KMS-11 (cell line): ENCODE measurements at regions not wholly inside any gene's neighbourhood (a gene's known extent, or its start where the extent isn't known, plus 50 kb on each side); places are given as distances from the start of the nearest gene placed in this dataset.

Experiments used
- H2AFZ ChIP-seq: fragments of 200-600 bp; sonication (generic); 2 replicates; pipeline ENCODE4 v1.6.1; 2016; ENCODE audit warnings: antibody characterized with exemption, mixed run types, low read depth
- H3K27ac ChIP-seq: fragments of 200-600 bp; sonication (generic); 2 replicates; pipeline ENCODE4 v1.6.1; 2016; ENCODE audit warnings: mild to moderate bottlenecking, mixed run types
- H3K27me3 ChIP-seq: fragments of 200-600 bp; sonication (generic); 2 replicates; pipeline ENCODE4 v1.6.1; 2017; ENCODE audit warnings: mild to moderate bottlenecking, low read depth, mixed run types, moderate library complexity; ENCODE audit not compliant: insufficient read depth
- H3K36me3 ChIP-seq: fragments of 200-600 bp; sonication (generic); 2 replicates; pipeline ENCODE4 v1.6.1; 2017; ENCODE audit warnings: mild to moderate bottlenecking, mixed run types; ENCODE audit not compliant: insufficient read depth
- H3K4me1 ChIP-seq: fragments of 200-600 bp; sonication (generic); 2 replicates; pipeline ENCODE4 v1.6.1; 2016; ENCODE audit warnings: mild to moderate bottlenecking, low read depth, mixed run types; ENCODE audit not compliant: poor library complexity, severe bottlenecking
- H3K4me2 ChIP-seq: fragments of 200-600 bp; sonication (generic); 2 replicates; pipeline ENCODE4 v1.7.0; 2016; ENCODE audit warnings: mild to moderate bottlenecking, mixed run types
- H3K4me3 ChIP-seq: fragments of 200-600 bp; sonication (generic); IDR thresholded peaks from 2 replicates; pipeline ENCODE4 v1.6.1; 2017; ENCODE audit warnings: low read depth, low read length, mixed read lengths; ENCODE audit not compliant: insufficient read depth
- H3K79me2 ChIP-seq: fragments of 200-600 bp; sonication (generic); 2 replicates; pipeline ENCODE4 v1.6.1; 2016; ENCODE audit warnings: low read depth, mixed run types; ENCODE audit not compliant: insufficient read depth
- H3K9ac ChIP-seq: fragments of 200-600 bp; sonication (generic); 2 replicates; pipeline ENCODE4 v1.6.1; 2016; ENCODE audit warnings: mild to moderate bottlenecking, mixed run types
- H4K20me1 ChIP-seq: fragments of 200-600 bp; sonication (generic); 2 replicates; pipeline ENCODE4 v1.6.1; 2016; ENCODE audit warnings: mild to moderate bottlenecking, mixed run types; ENCODE audit not compliant: insufficient read depth
- TF ChIP-seq, protein P1 (sequence below): fragments of 200-600 bp; sonication (generic); conservative IDR thresholded peaks from 2 replicates; pipeline ENCODE4 v1.6.1; 2017; ENCODE audit warnings: low read depth, mild to moderate bottlenecking, antibody characterized with exemption, low read length, moderate library complexity, mixed read lengths

DNA sequence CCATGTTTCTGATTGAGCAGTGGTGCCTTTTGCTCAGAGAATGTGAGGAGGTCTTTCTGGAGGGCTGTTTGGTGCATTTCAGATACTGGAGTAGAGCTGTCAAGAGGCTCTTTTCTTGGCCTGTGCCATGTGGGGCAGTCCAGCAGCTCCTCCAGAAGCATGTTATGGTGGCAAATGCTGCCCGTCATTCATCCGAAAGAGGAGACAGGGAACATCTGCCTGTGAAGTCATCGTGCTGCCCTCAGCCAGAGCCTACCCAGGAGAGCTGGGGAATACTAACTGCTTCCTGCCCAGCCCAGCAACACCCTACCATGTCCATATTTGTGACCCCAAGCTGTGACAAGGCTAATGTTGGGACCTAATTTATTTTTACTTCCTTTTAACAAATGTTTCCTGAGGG, 82.2 kb upstream of the SLC6A6 start:
- no peak overlapping the region for H3K27ac ChIP-seq

DNA sequence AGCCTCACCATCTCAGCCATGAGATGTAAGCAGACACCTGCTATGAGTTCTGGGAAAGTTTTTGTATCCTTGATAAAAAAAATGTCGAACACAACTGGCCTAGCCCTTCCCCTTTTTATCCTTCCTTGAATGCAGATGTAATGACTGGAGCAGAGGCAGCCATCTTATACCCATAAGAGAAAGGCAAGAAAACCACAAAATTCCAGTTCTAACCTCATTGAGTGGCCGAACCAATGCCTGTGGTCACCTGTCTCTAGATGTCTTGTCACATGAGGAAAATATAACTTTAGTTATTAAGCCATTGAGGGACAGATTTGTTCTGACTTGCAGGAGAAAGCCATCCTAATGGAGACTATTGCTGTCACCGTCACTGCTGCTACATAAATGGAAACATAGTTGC, 80.4 kb upstream of the SLC6A6 start:
- Histone ChIP-seq H2AFZ (no peak overlapping the region), H3K4me3 (no peak overlapping the region), H3K27me3 (no peaks in the 10 kb centered on the region), H3K4me2 (no peak overlapping the region), H3K9ac (no peak overlapping the region), H4K20me1 (no peaks in the 10 kb centered on the region), H3K4me1 (no peaks in the 10 kb centered on the region), H3K36me3 (no peaks in the 10 kb centered on the region), H3K27ac (no peak overlapping the region), H3K79me2 (no peaks in the 10 kb centered on the region)
- TF ChIP-seq, protein P1, sequence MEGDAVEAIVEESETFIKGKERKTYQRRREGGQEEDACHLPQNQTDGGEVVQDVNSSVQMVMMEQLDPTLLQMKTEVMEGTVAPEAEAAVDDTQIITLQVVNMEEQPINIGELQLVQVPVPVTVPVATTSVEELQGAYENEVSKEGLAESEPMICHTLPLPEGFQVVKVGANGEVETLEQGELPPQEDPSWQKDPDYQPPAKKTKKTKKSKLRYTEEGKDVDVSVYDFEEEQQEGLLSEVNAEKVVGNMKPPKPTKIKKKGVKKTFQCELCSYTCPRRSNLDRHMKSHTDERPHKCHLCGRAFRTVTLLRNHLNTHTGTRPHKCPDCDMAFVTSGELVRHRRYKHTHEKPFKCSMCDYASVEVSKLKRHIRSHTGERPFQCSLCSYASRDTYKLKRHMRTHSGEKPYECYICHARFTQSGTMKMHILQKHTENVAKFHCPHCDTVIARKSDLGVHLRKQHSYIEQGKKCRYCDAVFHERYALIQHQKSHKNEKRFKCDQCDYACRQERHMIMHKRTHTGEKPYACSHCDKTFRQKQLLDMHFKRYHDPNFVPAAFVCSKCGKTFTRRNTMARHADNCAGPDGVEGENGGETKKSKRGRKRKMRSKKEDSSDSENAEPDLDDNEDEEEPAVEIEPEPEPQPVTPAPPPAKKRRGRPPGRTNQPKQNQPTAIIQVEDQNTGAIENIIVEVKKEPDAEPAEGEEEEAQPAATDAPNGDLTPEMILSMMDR: no peak

More for the DNA sequence above, 82.2 kb upstream of the SLC6A6 start:
- Histone ChIP-seq H3K4me3 (no peak overlapping the region), H3K79me2 (no peaks in the 10 kb centered on the region), H3K4me1 (no peaks in the 10 kb centered on the region), H3K27me3 (no peaks in the 10 kb centered on the region), H3K9ac (no peak overlapping the region), H3K4me2 (no peak overlapping the region), H3K36me3 (no peaks in the 10 kb centered on the region), H2AFZ (peak overlapping the region; percentile 69; the same call in 1 of the 2 replicates), H4K20me1 (no peaks in the 10 kb centered on the region)
- TF ChIP-seq, protein P1: no peak

DNA sequence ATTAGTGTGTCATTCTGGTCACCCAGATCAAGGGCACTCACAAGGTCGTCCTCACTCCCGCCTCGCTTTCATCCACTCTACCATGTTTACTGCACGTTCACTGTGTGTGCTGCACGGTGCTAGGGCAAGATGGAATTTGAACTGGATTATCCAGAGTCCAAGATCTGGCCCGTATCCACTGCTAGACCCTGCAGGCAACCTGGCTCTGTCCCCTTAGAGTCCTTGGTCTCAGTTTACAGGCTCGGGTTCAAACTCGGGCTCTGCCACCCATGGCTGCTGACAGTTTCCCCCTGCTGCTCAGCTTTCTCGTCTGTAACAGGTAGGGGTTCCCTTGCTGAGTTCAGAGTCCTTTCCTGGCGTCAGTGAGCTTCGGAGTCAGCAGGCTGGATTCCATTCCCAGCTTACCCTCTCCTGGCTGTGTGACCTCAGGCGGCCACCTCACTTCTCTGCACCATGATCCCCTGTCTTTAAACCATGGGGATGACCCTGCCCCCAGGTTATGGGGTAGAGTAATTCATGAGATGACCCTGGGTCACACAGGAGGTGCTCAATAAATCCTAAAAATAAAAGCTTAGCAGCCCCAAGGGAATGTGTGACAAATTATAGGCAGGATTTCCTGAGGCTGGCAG, 79.6 kb upstream of the SLC6A6 start:
- TF ChIP-seq, protein P1: no peak
- H3K4me3 ChIP-seq: no peak overlapping the region
- H3K27me3 ChIP-seq: no peaks in the 10 kb centered on the region
- no peaks in the 10 kb centered on the region for H3K79me2 ChIP-seq
- no peaks in the 10 kb centered on the region for H4K20me1 ChIP-seq
- no peak overlapping the region for H2AFZ ChIP-seq
- H3K36me3 ChIP-seq: no peaks in the 10 kb centered on the region
- H3K4me1 ChIP-seq: no peaks in the 10 kb centered on the region
- no peak overlapping the region for H3K9ac ChIP-seq
- no peak overlapping the region for H3K4me2 ChIP-seq
- H3K27ac ChIP-seq: no peak overlapping the region

DNA sequence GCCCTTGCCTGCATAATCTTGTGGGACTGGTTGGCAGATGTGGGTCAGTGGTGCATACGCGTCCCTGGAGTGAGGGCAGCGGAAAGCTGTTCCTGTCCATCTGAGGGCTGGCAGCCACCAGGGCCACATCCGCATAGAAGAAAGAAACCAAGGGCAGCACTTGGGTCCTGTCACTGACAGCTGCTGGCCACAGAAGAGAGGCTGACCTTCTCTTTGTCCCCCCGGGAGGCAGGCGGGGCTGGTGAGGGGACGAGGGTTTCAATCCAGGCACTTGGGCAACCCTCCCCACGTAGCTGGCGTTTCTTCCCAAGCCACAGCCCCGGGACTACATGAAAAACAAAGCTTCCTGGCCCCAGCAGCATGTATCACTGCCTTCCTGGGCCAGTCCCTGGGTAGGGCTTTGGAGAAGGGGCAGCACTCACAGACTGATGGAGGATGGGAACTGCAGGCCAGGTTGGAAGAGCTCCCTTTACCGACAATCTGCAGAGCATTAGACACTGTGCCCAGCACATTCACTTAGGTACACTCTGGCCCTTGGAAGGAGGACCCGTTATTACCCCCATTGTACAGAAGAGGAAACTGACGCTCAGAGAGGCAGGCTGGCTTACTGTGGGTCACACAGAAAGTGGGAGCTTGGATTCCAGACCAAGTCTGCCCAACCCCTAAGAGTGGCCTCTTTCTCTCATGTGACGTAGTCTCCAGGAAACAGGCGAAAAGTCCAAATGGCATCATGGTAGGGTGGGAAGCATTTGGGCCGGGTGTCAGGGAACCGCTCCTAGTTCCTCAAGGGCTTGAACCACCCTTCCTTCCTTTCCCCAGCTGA, 78.8 kb upstream of the SLC6A6 start:
- TF ChIP-seq, protein P1: no peak
- no peak overlapping the region for H3K4me2 ChIP-seq
- no peaks in the 10 kb centered on the region for H3K79me2 ChIP-seq
- no peaks in the 10 kb centered on the region for H4K20me1 ChIP-seq
- no peak overlapping the region for H3K27ac ChIP-seq
- no peaks in the 10 kb centered on the region for H3K27me3 ChIP-seq
- H3K4me1 ChIP-seq: no peaks in the 10 kb centered on the region
- H3K9ac ChIP-seq: no peak overlapping the region
- no peak overlapping the region for H3K4me3 ChIP-seq
- H2AFZ ChIP-seq: no peak overlapping the region
- no peaks in the 10 kb centered on the region for H3K36me3 ChIP-seq
